ENCODE measurements at regions not wholly inside any gene's neighbourhood (a gene's known extent, or its start where the extent isn't known, plus 50 kb on each side); places are given as distances from the start of the nearest gene placed in this dataset.

DNA sequence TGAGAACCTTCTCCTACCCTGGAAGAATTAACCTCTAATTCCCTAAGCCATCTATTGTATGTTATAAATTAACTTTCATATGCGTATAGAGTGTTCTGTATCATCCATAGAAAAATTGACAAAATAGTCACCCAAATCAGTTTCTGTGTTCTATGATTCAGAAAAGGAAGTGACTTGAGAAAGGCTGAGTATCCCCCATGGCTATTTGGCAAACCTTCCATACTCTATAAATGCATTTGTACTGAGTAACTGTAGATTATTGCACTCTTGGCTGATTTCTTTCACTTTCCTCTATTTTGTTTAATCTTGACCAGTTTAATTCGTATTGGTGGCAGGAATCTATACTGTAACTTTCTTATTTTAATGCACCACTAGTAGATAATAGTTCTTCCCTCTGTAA is 182.2 kb downstream of the HTR7 start:
- H3K4me3 ChIP-seq (ENCODE audit: low read depth, low read length) = no peak overlapping the region
- DNase-seq (ENCODE audit: low read depth) = peak; percentile 71

Data from skeletal muscle cell (primary cell).